ENCODE measurements at regions not wholly inside any gene's neighbourhood (a gene's known extent, or its start where the extent isn't known, plus 50 kb on each side); places are given as distances from the start of the nearest gene placed in this dataset.
"Not testable (repeated sequence)": the region's sequence is repeated elsewhere in the genome, so short reads cannot be mapped to it uniquely, and the experiment has no call there.

- TF ChIP-seq, protein P1, sequence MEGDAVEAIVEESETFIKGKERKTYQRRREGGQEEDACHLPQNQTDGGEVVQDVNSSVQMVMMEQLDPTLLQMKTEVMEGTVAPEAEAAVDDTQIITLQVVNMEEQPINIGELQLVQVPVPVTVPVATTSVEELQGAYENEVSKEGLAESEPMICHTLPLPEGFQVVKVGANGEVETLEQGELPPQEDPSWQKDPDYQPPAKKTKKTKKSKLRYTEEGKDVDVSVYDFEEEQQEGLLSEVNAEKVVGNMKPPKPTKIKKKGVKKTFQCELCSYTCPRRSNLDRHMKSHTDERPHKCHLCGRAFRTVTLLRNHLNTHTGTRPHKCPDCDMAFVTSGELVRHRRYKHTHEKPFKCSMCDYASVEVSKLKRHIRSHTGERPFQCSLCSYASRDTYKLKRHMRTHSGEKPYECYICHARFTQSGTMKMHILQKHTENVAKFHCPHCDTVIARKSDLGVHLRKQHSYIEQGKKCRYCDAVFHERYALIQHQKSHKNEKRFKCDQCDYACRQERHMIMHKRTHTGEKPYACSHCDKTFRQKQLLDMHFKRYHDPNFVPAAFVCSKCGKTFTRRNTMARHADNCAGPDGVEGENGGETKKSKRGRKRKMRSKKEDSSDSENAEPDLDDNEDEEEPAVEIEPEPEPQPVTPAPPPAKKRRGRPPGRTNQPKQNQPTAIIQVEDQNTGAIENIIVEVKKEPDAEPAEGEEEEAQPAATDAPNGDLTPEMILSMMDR (IDR thresholded peaks at IDR 0.05): no peak
- Histone ChIP-seq H3K4me3 (no peak overlapping the region), H3K9me3 (no peaks in the 10 kb centered on the region), H3K27me3 (ENCODE audit: low read depth) (no peaks in the 10 kb centered on the region), H3K27ac (no peak overlapping the region), H3K36me3 (no peaks in the 10 kb centered on the region), H3K4me1 (no peaks in the 10 kb centered on the region)
- no peak for DNase-seq
- no peak for ATAC-seq
- intact Hi-C loops (cut with DNase I): no loop called here
Measured at GRCh38 chr4:130071746-130072145, 975.8 kb downstream of the C4orf33 start.

- intact Hi-C loops (cut with DNase I): no loop called here
- Histone ChIP-seq H3K9me3 (no peaks in the 10 kb centered on the region), H3K27ac (no peak overlapping the region), H3K36me3 (no peaks in the 10 kb centered on the region), H3K4me3 (no peak overlapping the region), H3K27me3 (ENCODE audit: low read depth) (no peaks in the 10 kb centered on the region), H3K4me1 (no peaks in the 10 kb centered on the region)
- ATAC-seq (no peak), DNase-seq (no peak)
- TF ChIP-seq, protein P1 (IDR thresholded peaks at IDR 0.05): no peak
Measured at GRCh38 chr4:130073145-130073790, 977.3 kb downstream of the C4orf33 start.

DNA sequence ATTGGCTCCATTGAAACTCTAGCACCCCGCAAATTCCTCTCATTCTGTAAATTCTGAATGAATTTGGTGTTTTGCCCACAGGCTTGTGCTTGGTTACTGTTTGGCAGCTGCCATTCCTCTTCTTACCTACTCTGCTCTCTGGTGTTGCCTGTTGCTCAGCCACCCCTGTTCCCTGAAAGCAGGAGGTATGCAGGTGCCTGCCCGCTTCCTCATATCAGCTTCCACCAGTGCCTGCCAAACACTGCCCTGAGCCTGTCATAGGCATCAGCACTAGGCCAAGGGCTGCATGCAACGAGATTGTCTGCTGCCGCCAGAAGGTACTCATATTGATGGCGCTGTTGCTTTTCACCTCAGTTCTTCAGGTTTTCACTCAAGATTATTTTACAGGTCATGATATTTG lies 978.1 kb downstream of the C4orf33 start:
- Histone ChIP-seq H3K9me3 (no peaks in the 10 kb centered on the region), H3K4me1 (no peaks in the 10 kb centered on the region), H3K36me3 (no peaks in the 10 kb centered on the region), H3K27ac (no peak overlapping the region), H3K27me3 (ENCODE audit: low read depth) (no peaks in the 10 kb centered on the region), H3K4me3 (no peak overlapping the region)
- ATAC-seq: no peak
- no peak for DNase-seq
- TF ChIP-seq, protein P1 (IDR thresholded peaks at IDR 0.05): no peak
- intact Hi-C loops (cut with DNase I): no loop called here

- DNase-seq (no peak), ATAC-seq (no peak)
- H3K4me1 ChIP-seq: no peaks in the 10 kb centered on the region
- intact Hi-C loops (cut with DNase I): no loop called here
- H3K36me3 ChIP-seq: no peaks in the 10 kb centered on the region
- TF ChIP-seq, protein P1 (IDR thresholded peaks at IDR 0.05): no peak
- no peak overlapping the region for H3K27ac ChIP-seq
- no peak overlapping the region for H3K4me3 ChIP-seq
- no peaks in the 10 kb centered on the region for H3K27me3 ChIP-seq (ENCODE audit: low read depth)
- no peaks in the 10 kb centered on the region for H3K9me3 ChIP-seq
Measured at GRCh38 chr4:130077275-130077674, 981.3 kb downstream of the C4orf33 start.

DNA sequence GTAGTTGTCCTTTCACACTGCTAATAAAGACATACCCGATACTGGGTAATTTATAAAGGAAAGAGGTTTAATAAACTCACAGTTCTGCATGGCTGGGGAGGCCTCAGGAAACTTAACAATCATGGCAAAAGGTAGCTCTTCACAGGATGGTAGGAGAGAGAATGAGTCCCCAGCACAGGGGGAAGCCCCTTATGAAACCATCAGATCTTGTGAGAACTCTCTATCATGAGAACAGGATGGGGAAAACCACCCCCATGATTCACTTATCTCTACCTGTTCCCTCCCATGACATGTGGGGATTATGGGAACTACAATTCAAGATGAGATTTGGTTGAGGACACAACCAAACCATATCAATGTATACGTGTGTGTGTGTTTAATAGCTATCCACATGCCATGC lies 983.1 kb downstream of the C4orf33 start:
- not testable (repeated sequence) for ATAC-seq

DNA sequence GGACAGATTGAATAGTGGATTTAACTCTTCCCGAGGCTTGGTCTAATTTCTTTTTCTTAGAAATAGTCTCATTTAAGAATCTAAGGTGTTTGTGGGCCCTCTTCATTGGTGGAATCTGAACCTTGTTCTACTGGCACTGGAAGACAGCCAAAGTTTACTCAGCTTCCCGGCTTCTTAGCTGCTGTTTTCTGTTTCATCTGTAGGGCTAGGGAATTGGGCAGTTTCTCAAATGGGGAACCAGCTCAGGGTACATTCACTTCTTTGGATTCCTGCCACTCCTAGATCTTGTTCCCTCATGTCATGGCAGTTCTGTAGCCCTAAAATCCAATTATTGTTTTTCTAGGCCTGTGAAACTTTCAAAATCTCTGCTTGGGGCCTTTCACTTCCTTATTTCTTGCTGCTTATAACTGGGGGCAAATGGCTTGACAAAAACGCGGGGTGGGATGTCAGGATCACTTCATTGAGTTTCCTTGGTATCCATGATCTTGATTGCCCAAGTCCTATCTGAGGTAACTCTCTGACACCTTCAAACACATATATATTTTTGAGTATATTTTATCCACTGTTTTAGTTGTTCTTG lies 985.0 kb downstream of the C4orf33 start:
- no peak overlapping the region for H3K4me3 ChIP-seq
- H3K27ac ChIP-seq: no peak overlapping the region
- DNase-seq: no peak
- H3K27me3 ChIP-seq (ENCODE audit: low read depth): no peaks in the 10 kb centered on the region
- H3K36me3 ChIP-seq: no peaks in the 10 kb centered on the region
- H3K9me3 ChIP-seq: no peaks in the 10 kb centered on the region
- TF ChIP-seq, protein P1 (IDR thresholded peaks at IDR 0.05): no peak
- no peak for ATAC-seq
- no peaks in the 10 kb centered on the region for H3K4me1 ChIP-seq
- intact Hi-C loops (cut with DNase I): no loop called here

More for the DNA sequence above, 983.1 kb downstream of the C4orf33 start:
- H3K4me3 ChIP-seq; DNase-seq; H3K27ac ChIP-seq; H3K9me3 ChIP-seq; H3K36me3 ChIP-seq; H3K4me1 ChIP-seq; intact Hi-C loops (cut with DNase I); H3K27me3 ChIP-seq (ENCODE audit: low read depth): not testable (repeated sequence)

Measured in lower lobe of right lung (tissue), 2 donors.